Keratinocyte (primary cell): ENCODE measurements at regions not wholly inside any gene's neighbourhood (a gene's known extent, or its start where the extent isn't known, plus 50 kb on each side); places are given as distances from the start of the nearest gene placed in this dataset.

Experiments used
- CTCF ChIP-seq, 3 experiments: IDR thresholded peaks in 1 of 3; conservative IDR thresholded peaks in 1 of 3; optimal IDR thresholded peaks in 1 of 3; 2 replicates in 2 of 3; 3 replicates in 1 of 3; pipeline versions ENCODE3 to v1.5.1; 2011; ENCODE audit warnings: low read length in 3 of 3, mild to moderate bottlenecking in 3 of 3, moderate library complexity in 2 of 3, control low read depth in 1 of 3, inconsistent platforms in 1 of 3; ENCODE audit not compliant: insufficient read depth in 2 of 3; ENCODE audit errors: extremely low read depth in 1 of 3
- EZH2 ChIP-seq: IDR thresholded peaks from one replicate; pipeline ENCODE4 v1.6.1; 2012; ENCODE audit warnings: inconsistent platforms, mild to moderate bottlenecking, low read length, moderate library complexity

- TF ChIP-seq CTCF (optimal IDR thresholded peaks at IDR 0.05 in 1 of 3, IDR thresholded peaks at IDR 0.05 in 1 of 3, conservative IDR thresholded peaks at IDR 0.05 in 1 of 3; ENCODE audit: extremely low read depth in 1 of 3, insufficient read depth in 2 of 3, low read length in 3 of 3) = no peak
- TF ChIP-seq EZH2 = no peak
These were observed 399.0 kb downstream of the HTR1A start for GRCh38 chr5:63563008-63563917.
